Forelimb muscle (tissue), 1 donor: ENCODE measurements at regions not wholly inside any gene's neighbourhood (a gene's known extent, or its start where the extent isn't known, plus 50 kb on each side); places are given as distances from the start of the nearest gene placed in this dataset.
"Not testable (repeated sequence)": the region's sequence is repeated elsewhere in the genome, so short reads cannot be mapped to it uniquely, and the experiment has no call there.

ENCODE experiments used
- DNase-seq: peaks from one replicate; pipeline ENCODE4 v3.0.0-alpha.2; 2013; ENCODE audit warnings: low read depth

DNA sequence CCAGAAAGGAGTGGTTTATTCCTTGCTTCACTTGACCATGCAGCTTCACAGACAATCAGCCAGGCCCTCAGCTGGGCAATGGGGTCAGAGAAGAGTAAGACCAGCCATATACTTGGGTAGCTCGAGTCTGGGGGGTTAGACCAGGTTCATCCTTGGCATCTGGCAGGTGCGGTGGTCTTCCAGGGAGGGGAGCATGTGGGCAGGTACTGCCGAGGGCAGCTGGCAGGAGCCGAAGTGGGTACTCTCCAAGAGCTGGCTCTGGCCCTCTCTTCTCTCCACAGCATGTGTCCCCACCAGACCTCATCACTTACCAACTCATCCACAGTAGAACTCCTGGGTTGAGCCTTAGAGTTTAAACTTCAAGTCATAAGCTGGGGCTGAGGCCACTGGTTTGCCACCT lies 156.8 kb downstream of the FOXD2 start:
- DNase-seq, result no peak

- DNase-seq, result no peak
Observed at GRCh38 chr1:47596328-47596727, 158.5 kb downstream of the FOXD2 start.

- no peak for DNase-seq
Observed at GRCh38 chr1:47598357-47598756, 160.5 kb downstream of the FOXD2 start.

DNA sequence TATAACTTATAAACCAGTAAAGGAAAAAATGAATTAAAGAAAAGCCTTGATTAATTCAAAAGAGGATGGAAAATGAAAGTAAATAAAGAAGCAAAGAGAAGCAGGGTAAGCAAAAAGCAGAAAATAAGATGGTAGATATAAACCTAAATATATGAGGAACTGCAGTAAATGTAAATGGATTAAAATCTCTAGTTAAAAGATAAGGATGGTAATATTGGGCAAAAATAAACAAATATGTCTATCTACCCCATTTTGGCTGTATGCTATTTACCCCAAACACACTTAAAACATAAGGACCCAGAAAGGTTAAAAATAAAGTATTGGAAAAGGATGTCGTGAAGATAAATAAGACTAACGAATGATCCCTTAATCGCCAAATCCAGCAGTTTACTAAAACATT lies 161.9 kb downstream of the FOXD2 start:
- no peak for DNase-seq

DNA sequence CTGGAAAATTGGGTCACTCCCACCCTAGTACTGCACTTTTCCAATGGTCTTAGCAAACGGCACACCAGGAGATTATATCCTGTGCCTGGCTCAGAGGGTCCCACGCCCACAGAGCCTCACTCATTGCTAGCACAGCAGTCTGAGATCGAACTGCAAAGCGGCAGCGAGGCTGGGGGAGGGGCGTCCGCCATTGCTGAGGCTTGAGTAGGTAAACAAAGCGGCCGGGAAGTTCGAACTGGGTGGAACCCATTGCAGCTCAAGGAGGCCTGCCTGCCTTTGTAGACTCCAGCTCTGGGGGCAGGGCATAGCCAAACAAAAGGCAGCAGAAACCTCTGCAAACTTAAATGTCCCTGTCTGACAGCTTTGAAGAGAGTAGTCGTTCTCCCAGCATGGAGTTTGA lies 164.6 kb downstream of the FOXD2 start:
- DNase-seq, result not testable (repeated sequence)

DNA sequence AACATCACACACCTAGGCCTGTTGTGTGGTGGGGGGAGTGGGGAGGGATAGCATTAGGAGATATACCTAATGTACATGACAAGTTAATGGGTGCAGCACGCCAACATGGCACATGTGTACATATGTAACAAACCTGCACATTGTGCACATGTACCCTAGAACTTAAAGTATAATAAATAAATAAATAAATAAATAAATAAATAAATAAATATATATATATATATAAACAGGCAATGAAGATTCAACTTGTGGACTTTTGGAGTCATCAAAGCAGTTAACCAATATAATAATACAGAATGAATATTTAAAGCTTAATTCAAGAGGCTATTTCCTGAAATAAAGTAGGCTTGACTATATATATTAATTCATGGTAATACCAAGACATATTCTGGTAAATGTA lies 167.0 kb downstream of the FOXD2 start:
- not testable (repeated sequence) for DNase-seq

DNA sequence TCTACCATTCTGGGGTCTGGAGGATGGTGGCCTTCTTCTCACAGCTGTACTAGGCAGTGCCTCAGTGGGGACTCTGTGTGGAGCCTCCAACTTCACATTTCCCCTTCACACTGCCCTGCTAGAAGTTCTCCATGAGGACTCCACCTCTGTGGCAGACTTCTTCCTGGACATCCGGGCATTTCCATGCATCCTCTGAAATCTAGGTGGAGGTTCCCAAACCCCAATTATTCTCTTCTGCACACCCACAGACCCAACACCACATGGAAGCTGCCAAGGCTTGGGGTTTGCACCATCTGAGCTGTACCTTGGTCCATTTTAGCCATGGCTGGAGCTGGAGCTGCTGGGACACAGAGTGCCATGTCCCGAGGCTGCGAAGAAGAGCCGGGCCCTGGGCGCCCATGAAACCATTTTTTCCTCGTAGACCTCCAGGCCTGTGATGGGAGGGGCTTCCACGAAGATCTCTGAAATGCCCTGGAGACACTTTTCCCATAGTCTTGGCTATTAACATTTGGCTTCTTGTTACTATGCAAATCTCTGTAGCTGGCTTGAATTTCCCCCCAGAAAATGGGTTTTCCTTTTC lies 170.5 kb downstream of the FOXD2 start:
- no peak for DNase-seq

DNA sequence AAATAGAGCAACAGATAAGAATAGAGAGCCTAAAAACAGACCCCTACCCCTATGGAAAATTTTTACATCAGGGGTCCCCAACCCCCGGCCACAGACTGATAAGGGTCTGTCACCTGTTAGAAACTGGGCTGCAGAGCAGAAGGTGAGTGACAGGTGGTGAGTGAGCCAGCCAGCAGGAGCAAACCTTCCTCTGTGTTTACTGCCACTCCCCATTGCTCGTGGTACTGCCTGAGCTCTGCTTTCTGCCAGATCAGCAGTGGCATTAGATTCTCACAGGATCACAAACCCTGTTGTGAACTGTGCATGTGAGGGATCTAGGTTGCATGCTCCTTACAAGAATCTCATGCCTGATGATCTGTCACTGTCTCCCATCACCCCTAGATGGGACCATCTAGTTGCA lies 174.1 kb downstream of the FOXD2 start:
- DNase-seq, result no peak

DNA sequence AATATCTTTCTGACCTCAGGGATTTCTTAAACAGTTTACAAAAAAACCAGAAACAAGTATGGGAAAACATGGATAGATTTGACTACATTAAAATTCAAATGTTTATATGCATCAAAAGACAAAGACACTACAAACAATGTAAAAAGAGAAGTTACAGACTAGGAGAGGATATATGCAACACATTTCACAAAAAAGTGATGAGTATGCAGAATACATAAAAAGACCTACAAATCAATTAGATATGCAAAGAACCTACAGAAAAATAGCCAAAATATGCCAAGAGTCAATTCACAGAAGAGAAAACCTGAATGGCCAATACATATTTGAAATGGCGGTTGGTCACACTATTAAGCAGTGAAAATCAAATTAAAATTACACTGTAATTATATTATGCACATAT lies 175.0 kb downstream of the FOXD2 start:
- no peak for DNase-seq

DNA sequence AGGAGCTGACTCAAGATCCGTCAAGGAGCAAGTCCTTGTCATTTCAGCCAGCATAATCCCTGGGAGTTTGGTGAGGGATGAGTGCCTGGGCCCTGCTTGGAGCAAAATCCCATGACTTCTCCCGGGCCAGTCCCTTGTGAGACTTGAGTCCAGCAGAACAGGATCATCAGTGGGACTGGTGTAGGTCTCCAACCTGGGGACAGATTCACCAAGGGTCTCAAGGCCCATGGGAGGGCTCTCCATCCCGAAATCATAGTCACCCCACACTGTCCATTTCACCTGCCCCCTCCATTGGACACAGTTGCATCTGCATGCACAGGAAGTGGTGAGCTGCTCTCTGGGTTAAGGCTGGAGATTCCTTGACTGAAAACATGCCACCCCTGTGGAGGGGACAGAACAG lies 178.2 kb downstream of the FOXD2 start:
- DNase-seq, result no peak

DNA sequence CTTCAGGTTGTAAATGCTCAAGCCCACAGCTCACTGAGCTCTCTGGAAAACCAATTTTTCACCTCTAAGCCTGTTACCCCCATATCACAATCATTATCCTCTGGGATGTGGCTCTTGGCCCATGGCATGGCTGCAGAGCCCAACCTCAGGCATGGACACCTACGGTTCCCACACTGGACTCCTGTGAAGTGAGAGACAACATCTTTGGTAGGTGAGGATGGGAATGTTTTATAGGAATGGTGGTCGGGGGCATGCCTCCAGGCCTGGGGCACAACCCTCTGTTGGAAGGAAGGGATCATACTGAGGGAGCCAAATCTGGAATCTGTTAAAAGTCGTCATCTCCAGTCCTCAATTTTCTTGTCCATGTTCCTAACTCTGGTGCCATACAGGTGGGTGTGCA lies 179.1 kb downstream of the FOXD2 start:
- no peak for DNase-seq

DNA sequence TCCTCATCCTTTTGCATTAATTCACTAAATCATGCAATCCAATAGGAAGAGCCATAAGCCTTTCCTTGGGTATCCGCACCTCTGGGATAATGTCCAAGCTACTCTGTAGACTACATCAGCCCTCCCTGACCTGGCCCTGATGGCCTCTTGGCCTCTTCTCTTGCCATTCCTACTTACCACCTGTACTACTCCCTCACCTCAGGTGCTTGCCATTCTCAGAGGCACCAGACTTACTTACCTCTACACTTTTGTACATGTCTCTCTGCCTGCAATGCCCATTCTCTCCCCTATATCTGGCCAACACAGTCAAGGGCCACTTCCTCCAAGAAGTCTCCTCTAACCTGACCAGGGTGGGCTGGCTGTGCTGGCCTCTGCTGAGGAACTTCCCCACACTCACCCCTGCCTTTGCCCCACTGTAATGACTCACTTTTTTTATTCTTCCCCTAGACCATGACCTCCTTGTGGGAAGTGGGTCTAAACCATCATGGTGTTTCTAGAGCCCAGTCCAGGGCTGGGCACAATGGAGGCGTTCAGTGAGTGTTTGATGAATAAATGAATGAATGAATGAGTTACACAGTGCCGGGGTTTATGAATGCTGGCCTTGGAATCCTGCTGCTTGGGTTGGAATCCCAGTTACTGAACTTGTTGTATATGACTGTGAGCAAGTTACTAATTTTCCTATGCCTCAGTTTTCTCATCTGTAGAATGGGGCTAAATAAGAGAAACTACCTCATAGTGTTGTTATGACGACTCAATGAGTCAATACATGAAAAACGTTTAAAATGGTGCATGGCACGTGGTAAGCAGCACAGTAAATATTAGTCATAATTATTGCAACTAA lies 179.8 kb downstream of the FOXD2 start:
- DNase-seq, result no peak

DNA sequence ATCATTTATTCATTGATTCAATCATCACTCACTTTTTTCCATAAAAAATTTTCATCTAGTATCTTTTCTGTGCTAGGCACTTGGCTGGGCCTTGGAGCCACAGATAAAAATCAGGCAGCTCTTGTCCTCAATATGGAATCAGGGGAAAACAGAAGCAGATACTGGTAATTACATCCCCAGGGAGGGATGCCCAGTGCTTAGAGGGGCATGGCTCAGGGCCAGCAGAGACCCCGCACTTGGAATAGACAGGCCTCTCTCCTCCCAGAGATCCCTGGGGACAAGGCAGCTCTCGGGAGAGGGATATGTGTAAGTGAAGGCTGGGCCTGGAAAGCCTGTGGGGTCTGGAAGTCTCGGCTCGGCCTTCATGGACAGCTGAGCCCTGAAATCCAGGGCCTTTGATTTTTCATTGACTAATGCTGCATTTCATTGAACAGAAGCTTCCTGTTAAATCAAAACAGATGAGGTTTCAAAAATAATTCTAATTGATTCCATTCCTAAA lies 180.4 kb downstream of the FOXD2 start:
- no peak for DNase-seq

- no peak for DNase-seq
Observed at GRCh38 chr1:47618830-47619229, 181.0 kb downstream of the FOXD2 start.

GRCh38 chr1:47621483-47621882 lies 183.6 kb downstream of the FOXD2 start:
- no peak for DNase-seq

DNA sequence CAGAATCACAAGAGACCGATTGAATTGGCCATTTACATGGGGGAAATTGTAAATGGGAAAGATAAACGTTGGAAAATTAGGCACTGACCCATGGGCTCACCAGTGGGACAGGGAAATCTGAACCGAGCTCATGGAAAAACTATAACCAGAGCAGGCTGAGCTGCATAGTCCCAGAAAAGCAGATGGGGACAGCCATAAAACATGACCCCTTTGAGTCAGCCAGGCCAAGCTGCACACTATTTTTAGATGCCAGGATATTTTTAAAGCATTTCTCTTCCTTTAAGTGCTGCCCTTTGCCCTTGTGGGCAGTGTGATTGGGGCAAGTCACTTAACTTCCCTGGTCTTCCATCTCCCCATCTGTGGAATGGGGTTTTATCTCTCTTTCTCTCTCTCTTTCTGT lies 184.1 kb downstream of the FOXD2 start:
- no peak for DNase-seq

DNA sequence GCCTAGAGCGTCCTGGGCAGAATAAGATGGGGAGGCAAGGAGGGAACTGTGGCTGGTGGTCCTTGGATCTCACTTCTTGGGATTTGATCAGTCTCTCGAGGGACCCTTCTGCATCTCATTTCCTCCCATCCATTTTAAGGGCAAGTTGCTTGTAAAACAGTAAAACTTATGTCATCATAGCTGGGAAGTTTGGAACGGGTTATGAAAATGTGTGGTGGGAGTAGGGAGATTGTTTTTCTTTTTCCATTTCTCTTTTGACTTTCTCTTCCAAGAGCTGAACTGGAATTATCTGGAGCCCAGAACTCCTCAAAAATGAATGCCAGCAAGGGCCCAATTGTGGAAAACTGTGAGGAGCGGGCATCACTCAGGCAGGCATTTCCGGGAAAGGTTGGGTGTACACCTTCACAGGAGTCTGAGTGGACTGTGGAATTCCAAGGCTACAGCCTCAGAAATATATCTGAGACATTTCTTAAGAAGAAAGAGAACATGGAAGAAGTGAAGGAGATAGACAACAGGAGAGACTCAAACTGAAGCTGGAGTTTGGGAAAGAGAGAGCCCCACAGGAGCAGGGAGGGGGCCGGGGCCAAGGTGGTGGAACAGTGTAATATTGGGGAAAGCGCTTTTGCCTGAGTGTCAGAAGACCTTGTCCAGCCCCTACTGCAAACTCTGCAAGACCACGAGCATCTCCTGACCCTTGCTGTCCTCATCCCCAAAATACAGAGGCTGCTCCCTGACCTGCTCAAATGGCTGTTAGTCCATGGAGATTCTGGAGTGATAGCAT lies 185.1 kb downstream of the FOXD2 start:
- DNase-seq, result no peak

GRCh38 chr1:47623557-47623940 lies 185.7 kb downstream of the FOXD2 start:
- no peak for DNase-seq

DNA sequence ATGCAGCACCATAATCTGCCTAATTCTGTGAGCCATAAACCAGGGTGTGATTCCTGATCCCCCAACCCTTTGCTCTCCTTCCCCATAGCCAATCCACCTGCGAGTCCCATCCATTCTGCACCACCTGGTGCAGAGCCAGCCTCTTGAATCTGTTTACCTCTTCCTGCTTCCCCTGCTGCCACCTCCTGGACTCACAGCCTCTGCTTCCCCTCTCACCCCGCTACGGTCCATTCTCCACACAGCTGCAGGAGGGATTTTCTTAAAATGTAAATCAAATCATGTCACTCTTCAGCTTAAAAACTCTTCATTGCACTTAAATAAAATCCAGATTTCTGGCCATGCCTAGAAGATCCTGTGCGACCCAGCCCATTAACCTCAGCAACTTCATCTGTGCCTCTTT lies 186.7 kb downstream of the FOXD2 start:
- no peak for DNase-seq

- no peak for DNase-seq
Observed at GRCh38 chr1:47627016-47627415, 189.2 kb downstream of the FOXD2 start.

- no peak for DNase-seq
Observed at GRCh38 chr1:47627471-47628370, 189.9 kb downstream of the FOXD2 start.

GRCh38 chr1:47629201-47629600 lies 191.4 kb downstream of the FOXD2 start:
- no peak for DNase-seq
